NCI-H69 (cell line): ENCODE measurements at regions not wholly inside any gene's neighbourhood (a gene's known extent, or its start where the extent isn't known, plus 50 kb on each side); places are given as distances from the start of the nearest gene placed in this dataset.

Experiments used
- DNase-seq: peaks from one replicate; lab custom pipeline; 2025; lab: John Stamatoyannopoulos, UW

GRCh38 chr17:68812876-68813584 is 142.2 kb downstream of the ABCA8 start:
- DNase-seq = no peak

GRCh38 chr17:68809148-68809547 is 146.0 kb downstream of the ABCA8 start:
- DNase-seq = no peak

GRCh38 chr17:68807998-68808772 is 147.0 kb downstream of the ABCA8 start:
- DNase-seq = no peak

GRCh38 chr17:68805609-68806008 is 149.6 kb downstream of the ABCA8 start:
- DNase-seq = no peak

- DNase-seq = no peak
Measured at GRCh38 chr17:68804777-68805520, 150.2 kb downstream of the ABCA8 start.

GRCh38 chr17:68803164-68803929 is 151.8 kb downstream of the ABCA8 start:
- DNase-seq = no peak

- no peak for DNase-seq
Measured at GRCh38 chr17:68801335-68802247, 153.6 kb downstream of the ABCA8 start.

GRCh38 chr17:68800751-68801150 is 154.4 kb downstream of the ABCA8 start:
- DNase-seq = no peak

GRCh38 chr17:68794636-68795434 is 160.4 kb downstream of the ABCA8 start:
- DNase-seq = no peak

- no peak for DNase-seq
Measured at GRCh38 chr17:68792873-68793272, 162.3 kb downstream of the ABCA8 start.

- no peak for DNase-seq
Measured at GRCh38 chr17:68792042-68792685, 163.0 kb downstream of the ABCA8 start.

GRCh38 chr17:68790931-68791330 is 164.3 kb downstream of the ABCA8 start:
- DNase-seq = no peak

GRCh38 chr17:68790492-68790891 is 164.7 kb downstream of the ABCA8 start:
- DNase-seq = no peak

GRCh38 chr17:68789203-68789962 is 165.8 kb downstream of the ABCA8 start:
- DNase-seq = no peak

- no peak for DNase-seq
Measured at GRCh38 chr17:68785565-68786486, 169.4 kb downstream of the ABCA8 start.

- DNase-seq = no peak
Measured at GRCh38 chr17:68784431-68784830, 170.8 kb downstream of the ABCA8 start.

- DNase-seq = no peak
Measured at GRCh38 chr17:68783861-68784260, 171.3 kb downstream of the ABCA8 start.

GRCh38 chr17:68782789-68783188 is 172.4 kb downstream of the ABCA8 start:
- DNase-seq = no peak
